Esophagus squamous epithelium (tissue), 4 donors: ENCODE measurements at regions not wholly inside any gene's neighbourhood (a gene's known extent, or its start where the extent isn't known, plus 50 kb on each side); places are given as distances from the start of the nearest gene placed in this dataset.

Experiments used
- CTCF ChIP-seq, 6 experiments: fragments of 450-650 bp in 4 of 6; fragments of 200-600 bp in 2 of 6; sonication (generic) in 2 of 6; IDR thresholded peaks; one replicate each; pipeline ENCODE4 v1.5.1; 2016 to 2019; ENCODE audit warnings: antibody characterized with exemption in 6 of 6, mild to moderate bottlenecking in 4 of 6, moderate library complexity in 4 of 6
- POLR2A ChIP-seq, 4 donors: fragments of 450-650 bp; IDR thresholded peaks; one replicate each; pipeline ENCODE4 v1.6.1; 2017; ENCODE audit warnings: antibody characterized with exemption in 4 of 4, mild to moderate bottlenecking in 4 of 4, moderate library complexity in 3 of 4

- no peak for TF ChIP-seq CTCF (IDR thresholded peaks at IDR 0.05)
- no peak for TF ChIP-seq POLR2A (IDR thresholded peaks at IDR 0.05)
Observed at GRCh38 chr11:69977951-69978350, 100.2 kb upstream of the ANO1 start.
